22Rv1 (cell line): ENCODE measurements at regions not wholly inside any gene's neighbourhood (a gene's known extent, or its start where the extent isn't known, plus 50 kb on each side); places are given as distances from the start of the nearest gene placed in this dataset.
A peak's percentile ranks its signal among the peaks of the same experiment; 100 is the strongest.

Experiments used
- H3K27ac ChIP-seq: fragments of 450-650 bp; 2 replicates; pipeline ENCODE4 v1.5.1; 2017
- CTCF ChIP-seq: fragments of 450-650 bp; IDR thresholded peaks from 2 replicates; pipeline ENCODE4 v1.5.1; 2017; ENCODE audit warnings: mild to moderate bottlenecking
- ZFX ChIP-seq: fragments of 450-650 bp; IDR thresholded peaks from 2 replicates; pipeline ENCODE4 v1.6.1; 2017; ENCODE audit warnings: antibody characterized with exemption, borderline replicate concordance

GRCh38 chr20:6646021-6646636, 121.4 kb upstream of the BMP2 start:
- H3K27ac ChIP-seq: no peak overlapping the region
- TF ChIP-seq ZFX (no peak), CTCF (no peak)

GRCh38 chr20:6644813-6645628, 122.5 kb upstream of the BMP2 start:
- H3K27ac ChIP-seq: no peak overlapping the region
- TF ChIP-seq CTCF: no peak
- TF ChIP-seq ZFX: no peak

GRCh38 chr20:6641012-6641411, 126.5 kb upstream of the BMP2 start:
- no peak for TF ChIP-seq CTCF
- no peak for TF ChIP-seq ZFX
- no peak overlapping the region for H3K27ac ChIP-seq

GRCh38 chr20:6637160-6637579, 130.3 kb upstream of the BMP2 start:
- TF ChIP-seq ZFX (no peak), CTCF (no peak)
- H3K27ac ChIP-seq: peak overlapping the region; percentile 15; the same call in 1 of the 2 replicates

- peak overlapping the region; percentile 15; the same call in 1 of the 2 replicates for H3K27ac ChIP-seq
Measured at GRCh38 chr20:6636209-6637159, 131.0 kb upstream of the BMP2 start.

More at GRCh38 chr20:6636209-6637159, 131.0 kb upstream of the BMP2 start:
- TF ChIP-seq CTCF: peak; percentile 84
- TF ChIP-seq ZFX: no peak
